ENCODE measurements at regions not wholly inside any gene's neighbourhood (a gene's known extent, or its start where the extent isn't known, plus 50 kb on each side); places are given as distances from the start of the nearest gene placed in this dataset.

- DNase-seq (ENCODE audit: low read depth in 2 of 2, low spot score in 1 of 2): no peak
Observed at GRCh38 chr16:86825631-86826030, 247.3 kb downstream of the FOXL1 start.

- DNase-seq (ENCODE audit: low read depth in 2 of 2, low spot score in 1 of 2): no peak
Observed at GRCh38 chr16:86826941-86827340, 248.6 kb downstream of the FOXL1 start.

GRCh38 chr16:86827521-86827920, 249.2 kb downstream of the FOXL1 start:
- no peak for DNase-seq (ENCODE audit: low read depth in 2 of 2, low spot score in 1 of 2)

- no peak for DNase-seq (ENCODE audit: low read depth in 2 of 2, low spot score in 1 of 2)
Observed at GRCh38 chr16:86828202-86828601, 249.9 kb downstream of the FOXL1 start.

GRCh38 chr16:86828653-86829052, 250.3 kb downstream of the FOXL1 start:
- no peak for DNase-seq (ENCODE audit: low read depth in 2 of 2, low spot score in 1 of 2)

- no peak for DNase-seq (ENCODE audit: low read depth in 2 of 2, low spot score in 1 of 2)
Observed at GRCh38 chr16:86831366-86831765, 253.0 kb downstream of the FOXL1 start.

- no peak for DNase-seq (ENCODE audit: low read depth in 2 of 2, low spot score in 1 of 2)
Observed at GRCh38 chr16:86833136-86833535, 254.8 kb downstream of the FOXL1 start.

GRCh38 chr16:86834451-86835035, 256.2 kb downstream of the FOXL1 start:
- DNase-seq (ENCODE audit: low read depth in 2 of 2, low spot score in 1 of 2): no peak

GRCh38 chr16:86835982-86836381, 257.6 kb downstream of the FOXL1 start:
- no peak for DNase-seq (ENCODE audit: low read depth in 2 of 2, low spot score in 1 of 2)

GRCh38 chr16:86836503-86837129, 258.3 kb downstream of the FOXL1 start:
- DNase-seq (ENCODE audit: low read depth in 2 of 2, low spot score in 1 of 2): no peak

GRCh38 chr16:86843812-86844211, 265.5 kb downstream of the FOXL1 start:
- DNase-seq (ENCODE audit: low read depth in 2 of 2, low spot score in 1 of 2): no peak

GRCh38 chr16:86844695-86845094, 266.3 kb downstream of the FOXL1 start:
- DNase-seq (ENCODE audit: low read depth in 2 of 2, low spot score in 1 of 2): no peak

GRCh38 chr16:86846136-86846535, 267.8 kb downstream of the FOXL1 start:
- no peak for DNase-seq (ENCODE audit: low read depth in 2 of 2, low spot score in 1 of 2)

- DNase-seq (ENCODE audit: low read depth in 2 of 2, low spot score in 1 of 2): no peak
Observed at GRCh38 chr16:86848821-86849220, 270.5 kb downstream of the FOXL1 start.

GRCh38 chr16:86850670-86851069, 272.3 kb downstream of the FOXL1 start:
- DNase-seq (ENCODE audit: low read depth in 2 of 2, low spot score in 1 of 2): no peak

GRCh38 chr16:86852135-86852534, 273.8 kb downstream of the FOXL1 start:
- DNase-seq (ENCODE audit: low read depth in 2 of 2, low spot score in 1 of 2): no peak

- no peak for DNase-seq (ENCODE audit: low read depth in 2 of 2, low spot score in 1 of 2)
Observed at GRCh38 chr16:86854058-86854621, 275.8 kb downstream of the FOXL1 start.

GRCh38 chr16:86854626-86855294, 276.4 kb downstream of the FOXL1 start:
- no peak for DNase-seq (ENCODE audit: low read depth in 2 of 2, low spot score in 1 of 2)

GRCh38 chr16:86856946-86857586, 278.7 kb downstream of the FOXL1 start:
- DNase-seq (ENCODE audit: low read depth in 2 of 2, low spot score in 1 of 2): no peak

- DNase-seq (ENCODE audit: low read depth in 2 of 2, low spot score in 1 of 2): no peak
Observed at GRCh38 chr16:86857807-86858206, 279.5 kb downstream of the FOXL1 start.

GRCh38 chr16:86858501-86858900, 280.2 kb downstream of the FOXL1 start:
- DNase-seq (ENCODE audit: low read depth in 2 of 2, low spot score in 1 of 2): no peak

Data from stimulated activated CD8-positive, alpha-beta memory T cell treated with anti-CD3 and anti-CD28 coated beads, Interleukin-4, amount 100 ng/mL, for 4 hours (primary cell).